ENCODE measurements at regions not wholly inside any gene's neighbourhood (a gene's known extent, or its start where the extent isn't known, plus 50 kb on each side); places are given as distances from the start of the nearest gene placed in this dataset.

DNA sequence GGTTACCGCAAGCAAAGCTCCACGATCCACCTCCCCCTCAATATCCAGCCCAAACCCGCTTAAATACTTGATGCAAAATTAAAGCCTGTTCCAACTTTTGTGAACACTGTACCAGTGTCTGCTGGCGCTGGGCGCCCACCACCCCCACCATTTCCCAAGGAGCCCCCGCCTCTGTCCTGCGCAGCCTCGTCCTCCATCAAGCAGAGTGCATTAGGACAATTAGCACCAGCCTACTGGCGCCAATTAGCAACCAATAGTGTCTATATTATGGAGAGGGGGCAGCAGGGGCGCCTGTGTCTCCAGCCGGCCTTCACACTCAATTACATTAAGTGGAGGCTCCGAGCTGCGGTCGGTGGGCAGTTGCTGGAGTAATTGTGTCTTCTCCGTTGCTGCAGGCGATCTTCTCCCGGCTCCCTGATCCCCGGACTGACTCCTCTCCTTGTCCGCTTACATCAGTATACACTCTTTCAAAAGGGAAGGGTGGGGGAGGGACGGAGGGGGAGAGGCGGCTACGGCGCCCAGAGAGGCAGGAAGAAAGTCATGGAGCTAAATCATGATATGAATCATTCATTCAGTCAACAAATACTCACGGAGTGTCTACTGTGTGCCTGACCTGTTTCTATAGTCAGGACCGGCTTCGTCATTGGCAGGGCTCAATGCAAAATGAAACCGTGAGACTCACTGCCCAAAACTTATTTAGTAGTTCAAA lies 707.3 kb downstream of the MED13L start:
- no peak for DNase-seq

DNA sequence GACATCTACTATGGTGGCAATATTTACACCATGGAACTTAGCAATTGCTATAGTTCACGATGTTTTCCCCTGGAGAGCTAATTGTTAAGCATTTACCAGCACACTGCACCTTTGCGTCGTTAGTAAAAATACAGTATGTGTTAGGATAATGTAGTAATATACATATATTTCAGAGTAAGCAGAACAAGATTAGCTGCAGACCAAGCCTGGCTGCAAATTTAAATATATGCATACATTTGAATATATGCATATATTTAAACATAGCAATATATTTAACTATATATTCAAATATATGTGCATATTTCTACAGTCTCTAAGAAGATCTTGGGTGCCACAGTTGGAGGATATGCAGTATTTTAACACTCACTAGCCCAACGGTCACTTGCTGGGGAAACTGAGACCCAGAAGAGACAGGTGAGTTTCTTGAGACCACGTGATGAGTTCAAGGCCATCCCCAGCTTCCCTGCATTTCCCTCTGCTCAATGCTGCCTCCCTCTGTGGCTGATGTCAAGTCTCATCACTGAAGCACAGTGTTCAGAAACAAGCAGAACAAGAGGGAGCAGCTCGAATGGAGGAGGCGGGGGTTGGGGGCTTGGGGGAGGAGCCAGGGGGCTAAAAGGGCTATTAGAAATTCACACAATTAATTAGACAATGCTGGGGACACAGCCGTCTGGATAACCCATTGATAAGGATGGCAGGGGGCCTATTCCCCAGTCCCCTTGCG lies 708.0 kb downstream of the MED13L start:
- no peak for DNase-seq

DNA sequence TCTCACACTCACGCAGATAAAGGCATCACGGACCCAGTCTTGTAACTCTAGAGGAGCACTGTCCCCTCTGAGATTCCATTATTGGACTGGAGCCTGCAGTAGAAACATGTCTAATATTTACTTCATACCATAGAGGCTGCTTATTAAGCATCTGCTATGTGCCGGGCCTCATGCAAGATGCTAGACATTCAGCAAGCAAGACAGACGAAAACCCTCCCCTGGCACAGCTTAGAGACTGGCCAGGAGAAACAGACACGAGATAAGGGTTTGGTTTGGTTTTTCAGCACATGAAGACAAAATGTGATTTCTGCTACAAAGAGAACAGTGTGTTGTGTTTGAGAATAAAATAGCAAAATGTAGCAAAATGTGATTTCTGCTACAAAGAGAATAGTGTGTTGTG lies 719.2 kb downstream of the MED13L start:
- no peak for DNase-seq

DNA sequence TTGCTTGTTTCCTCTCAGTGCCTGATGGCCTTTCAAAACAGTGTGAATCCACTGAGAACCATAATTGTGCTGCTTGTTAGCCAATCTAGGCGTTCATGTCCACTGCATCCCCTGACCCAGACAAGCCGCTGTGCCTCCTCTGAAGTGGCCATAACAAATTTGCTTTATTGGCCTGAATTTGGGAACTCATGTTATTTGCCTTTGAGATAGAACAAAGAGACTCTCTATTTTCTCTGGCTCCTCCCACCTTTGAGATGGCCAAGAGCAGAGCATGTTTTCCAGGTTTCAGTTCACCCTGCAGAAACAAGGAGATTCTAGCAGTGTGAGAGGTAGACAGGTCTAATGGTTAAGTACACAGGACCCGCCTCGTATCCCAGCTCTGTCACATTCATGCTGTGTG lies 723.9 kb downstream of the MED13L start:
- no peak for DNase-seq

DNA sequence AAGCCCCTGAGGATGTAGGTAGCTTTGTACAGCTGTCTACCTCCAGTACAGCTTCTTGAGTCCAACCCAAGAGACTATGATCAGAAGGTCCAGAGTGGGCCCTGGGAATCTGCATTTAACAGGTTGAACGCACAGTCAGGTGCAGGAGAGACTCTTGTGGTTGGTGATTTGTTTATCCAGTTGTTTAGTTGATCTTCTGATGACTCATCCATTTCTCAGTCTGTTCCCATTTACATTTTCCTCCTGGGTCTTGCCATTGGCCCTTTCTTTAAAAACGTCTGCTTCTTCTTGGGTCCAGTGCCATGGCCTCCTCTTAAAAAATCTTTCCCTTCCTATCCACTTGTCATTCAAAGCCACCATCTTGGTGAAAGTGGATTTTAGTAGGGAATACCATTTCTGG lies 734.2 kb downstream of the MED13L start:
- DNase-seq, result no peak

DNA sequence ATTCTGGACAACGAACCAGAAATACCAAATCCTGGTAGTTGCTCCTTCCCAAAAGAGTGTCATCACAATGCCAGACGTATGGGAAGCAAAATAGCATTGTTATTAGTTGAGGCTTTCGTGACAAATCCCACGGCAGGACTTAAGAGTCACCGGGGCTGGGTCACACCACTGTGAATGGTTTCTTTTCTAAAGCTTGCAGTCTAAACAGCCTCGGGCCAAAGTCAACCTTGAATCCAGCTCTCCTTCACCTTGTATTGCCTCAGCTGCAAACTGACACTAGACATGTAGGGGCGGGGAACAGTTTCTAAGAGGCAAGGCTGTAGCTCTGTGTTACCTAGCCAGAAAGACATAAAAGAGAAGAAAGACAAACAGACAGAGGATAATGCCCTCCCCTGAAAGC lies 734.8 kb downstream of the MED13L start:
- no peak for DNase-seq

DNA sequence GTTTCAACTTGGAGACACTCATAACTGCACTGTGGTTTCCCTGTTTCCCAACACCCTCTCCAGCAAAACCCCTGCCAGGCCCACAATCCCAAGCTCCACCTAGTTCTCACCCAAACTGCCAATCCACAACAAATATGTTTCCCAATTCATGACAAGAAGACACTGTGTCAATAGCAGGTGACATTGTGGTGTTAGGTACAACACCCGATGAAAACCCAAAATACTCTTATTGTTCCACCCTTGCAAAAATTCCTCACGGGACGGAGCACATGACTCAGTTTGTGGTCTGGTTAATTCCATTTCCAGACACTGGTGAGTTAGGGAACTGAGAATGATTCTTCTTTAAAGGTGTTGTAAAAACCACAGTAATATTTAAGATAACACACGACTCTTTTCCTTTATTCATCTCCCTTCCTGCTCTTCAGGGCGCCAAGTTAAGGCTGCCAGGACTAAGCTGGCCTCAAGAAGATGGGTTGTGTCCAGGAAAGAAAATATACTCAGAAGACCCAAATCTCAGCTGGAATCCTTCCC lies 735.5 kb downstream of the MED13L start:
- no peak for DNase-seq

DNA sequence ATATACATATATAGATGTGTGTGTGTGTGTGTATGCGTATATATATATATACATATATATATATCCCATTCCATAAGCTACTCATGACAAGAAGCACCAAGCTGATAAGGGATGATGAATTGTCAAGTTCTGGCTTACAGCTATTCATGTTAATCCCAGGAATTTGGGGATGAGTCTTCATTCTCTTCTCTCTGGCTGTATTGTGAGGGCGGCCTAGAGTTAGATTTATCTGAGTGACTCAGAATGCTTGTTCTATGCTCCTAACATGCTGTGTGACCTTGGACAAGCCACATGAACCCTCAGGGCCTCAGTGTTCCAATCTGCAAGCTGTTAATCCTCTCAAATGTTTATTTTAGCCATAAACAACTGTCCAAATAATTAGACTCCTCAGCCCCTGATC lies 749.0 kb downstream of the MED13L start:
- DNase-seq, result no peak

DNA sequence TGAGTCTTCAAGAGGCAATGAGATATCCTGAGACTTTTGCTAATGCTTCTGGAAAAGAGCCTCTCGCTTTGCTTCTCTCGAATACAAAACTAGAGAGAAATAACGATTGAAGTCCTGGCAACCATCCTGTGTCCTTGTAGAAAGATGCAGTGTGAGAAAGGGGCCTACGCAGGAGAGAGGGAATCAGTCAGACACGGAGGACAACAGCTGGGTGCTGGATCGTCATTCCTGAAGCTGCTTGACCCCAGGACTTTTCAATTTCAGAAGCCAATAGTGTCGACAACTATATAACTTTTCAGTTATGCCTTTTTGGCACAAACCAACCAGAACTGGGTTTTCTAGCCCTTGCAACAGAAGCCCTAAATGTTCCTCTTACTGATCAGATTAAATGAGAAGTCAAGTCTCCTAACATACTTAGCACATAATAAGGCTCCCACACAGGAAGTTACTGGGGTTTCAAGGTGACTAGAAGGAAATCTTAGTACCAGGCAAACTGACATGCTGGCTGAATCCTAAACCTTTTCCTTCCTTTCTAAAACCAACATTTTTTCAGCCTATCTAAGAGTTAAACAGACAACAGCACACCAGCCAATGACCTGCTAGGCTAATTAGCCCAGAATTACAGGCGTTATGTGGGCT lies 755.6 kb downstream of the MED13L start:
- no peak for DNase-seq

DNA sequence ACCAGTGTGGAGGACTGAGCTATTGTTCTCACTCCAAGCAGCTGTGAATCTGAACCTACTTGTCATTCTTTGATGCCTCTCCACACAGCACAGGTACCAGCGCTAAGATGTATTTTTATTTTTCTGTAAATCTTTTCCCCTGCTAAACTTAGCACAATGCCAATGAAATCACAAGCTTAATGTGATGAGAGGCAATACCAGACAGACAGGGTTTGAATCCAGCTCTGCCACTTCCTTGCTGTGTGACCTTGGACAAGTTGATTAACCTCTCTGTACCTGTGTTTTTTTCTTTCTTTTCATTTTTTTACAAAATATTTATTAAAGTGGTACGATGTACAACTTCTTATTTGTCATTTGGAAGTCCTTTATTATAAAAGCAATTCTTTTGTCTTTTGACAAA lies 757.6 kb downstream of the MED13L start:
- no peak for DNase-seq

DNA sequence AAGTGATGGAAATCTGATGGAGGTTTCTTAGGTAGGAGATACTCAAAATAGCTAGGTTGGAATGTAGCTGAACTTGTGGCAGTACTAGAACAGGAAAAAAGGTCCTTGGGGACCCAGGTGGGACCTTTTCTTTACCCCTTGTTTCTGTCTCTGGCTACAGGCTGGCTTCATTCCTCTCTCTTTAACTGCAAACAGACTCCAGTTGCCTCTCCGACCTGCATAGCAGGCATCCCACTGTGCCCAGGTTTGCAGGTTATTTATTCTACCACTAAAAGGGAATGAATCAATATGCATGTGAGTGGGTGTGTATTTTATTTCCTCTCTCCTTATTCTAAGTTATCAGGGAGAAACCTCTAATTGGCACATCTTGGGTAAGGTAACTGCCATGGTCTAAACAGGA lies 758.1 kb downstream of the MED13L start:
- no peak for DNase-seq

DNA sequence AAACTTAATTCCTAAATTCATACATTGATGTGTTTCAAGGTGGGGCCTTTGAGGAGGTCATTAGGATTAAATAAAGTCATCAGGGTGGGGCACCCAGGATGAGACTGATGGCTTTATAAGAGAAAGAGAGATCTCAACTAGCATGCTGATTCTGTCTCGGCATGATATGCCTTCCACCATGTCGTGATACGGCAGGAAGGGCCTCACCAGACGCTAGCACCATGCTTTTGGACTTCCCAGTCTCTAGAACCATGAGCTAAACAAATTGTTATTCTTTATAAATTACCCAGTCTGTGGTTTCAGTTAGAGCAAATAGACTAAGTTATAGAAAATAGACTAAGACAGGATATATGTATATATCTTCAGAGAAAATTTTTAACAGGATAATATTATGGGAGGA lies 759.6 kb downstream of the MED13L start:
- no peak for DNase-seq

DNA sequence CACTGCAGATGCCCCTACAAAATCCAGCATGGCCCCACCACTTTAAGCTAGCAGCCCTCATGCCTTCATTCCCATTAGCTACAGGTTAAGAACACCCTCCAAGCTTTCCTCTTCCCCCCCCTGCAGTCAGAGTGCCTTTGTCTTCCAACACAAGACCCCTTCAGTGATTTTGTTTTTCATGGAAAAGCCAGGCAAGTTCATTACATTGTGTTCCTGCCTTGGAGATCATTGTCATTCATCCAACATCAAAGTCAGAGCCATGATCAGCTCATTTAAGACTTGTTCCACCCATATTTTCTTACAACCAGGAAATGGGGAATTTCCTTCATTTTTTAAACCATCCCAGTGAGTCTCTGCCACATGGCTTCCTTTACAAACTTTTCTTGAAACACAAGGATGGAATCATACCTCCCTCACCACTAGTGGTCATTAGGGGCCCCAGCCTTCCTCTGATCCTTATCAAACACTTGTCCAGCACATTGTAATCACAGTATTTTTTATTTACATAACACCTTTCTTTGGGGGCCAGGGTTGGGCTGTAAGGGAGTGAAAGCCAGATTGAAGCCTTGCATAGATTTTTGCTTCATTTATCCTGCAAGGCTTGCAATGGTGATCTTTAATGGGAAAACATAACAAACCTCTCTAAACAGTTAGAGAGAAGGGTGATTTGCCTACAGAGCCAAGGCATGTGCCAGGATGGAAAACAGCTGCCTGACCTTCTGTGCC lies 765.3 kb downstream of the MED13L start:
- no peak for DNase-seq

DNA sequence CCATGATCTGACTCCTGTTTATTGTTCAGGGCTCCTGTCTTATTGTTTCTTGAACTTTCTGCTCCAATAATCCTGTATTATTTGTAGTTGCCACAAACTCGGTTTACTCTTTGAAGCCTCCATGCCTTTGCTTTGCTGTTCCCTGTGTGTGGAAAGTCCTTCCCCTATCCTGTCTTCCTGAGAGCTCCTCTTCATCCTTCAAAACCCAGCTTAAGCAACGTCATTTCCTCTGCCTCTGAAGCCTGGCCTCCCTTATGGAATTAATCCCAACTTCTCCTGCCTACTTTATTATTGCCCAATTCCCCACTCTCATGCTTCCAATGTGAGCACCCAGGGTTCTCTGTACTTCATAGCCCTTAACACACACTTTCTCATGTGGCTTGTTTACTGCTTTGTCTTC lies 766.2 kb downstream of the MED13L start:
- DNase-seq, result no peak

DNA sequence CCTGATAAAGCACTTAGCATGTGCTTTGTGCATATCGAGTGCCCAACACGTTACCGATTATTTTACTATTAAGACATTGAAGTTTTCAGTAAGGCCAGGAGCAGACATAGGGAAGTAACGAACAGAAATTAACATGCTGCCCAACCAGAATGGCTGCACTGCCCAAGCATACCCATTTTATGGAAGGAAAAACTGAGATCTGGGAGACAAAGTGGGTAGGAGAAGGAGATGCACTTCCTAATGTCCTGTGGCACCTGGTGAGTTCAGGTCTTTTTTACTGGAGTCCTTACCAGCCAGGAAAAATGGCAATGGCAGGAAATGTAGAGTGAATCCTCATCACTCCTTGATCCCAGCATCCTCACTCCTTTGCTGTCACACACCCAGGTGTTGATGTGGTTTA lies 768.5 kb downstream of the MED13L start:
- no peak for DNase-seq

DNA sequence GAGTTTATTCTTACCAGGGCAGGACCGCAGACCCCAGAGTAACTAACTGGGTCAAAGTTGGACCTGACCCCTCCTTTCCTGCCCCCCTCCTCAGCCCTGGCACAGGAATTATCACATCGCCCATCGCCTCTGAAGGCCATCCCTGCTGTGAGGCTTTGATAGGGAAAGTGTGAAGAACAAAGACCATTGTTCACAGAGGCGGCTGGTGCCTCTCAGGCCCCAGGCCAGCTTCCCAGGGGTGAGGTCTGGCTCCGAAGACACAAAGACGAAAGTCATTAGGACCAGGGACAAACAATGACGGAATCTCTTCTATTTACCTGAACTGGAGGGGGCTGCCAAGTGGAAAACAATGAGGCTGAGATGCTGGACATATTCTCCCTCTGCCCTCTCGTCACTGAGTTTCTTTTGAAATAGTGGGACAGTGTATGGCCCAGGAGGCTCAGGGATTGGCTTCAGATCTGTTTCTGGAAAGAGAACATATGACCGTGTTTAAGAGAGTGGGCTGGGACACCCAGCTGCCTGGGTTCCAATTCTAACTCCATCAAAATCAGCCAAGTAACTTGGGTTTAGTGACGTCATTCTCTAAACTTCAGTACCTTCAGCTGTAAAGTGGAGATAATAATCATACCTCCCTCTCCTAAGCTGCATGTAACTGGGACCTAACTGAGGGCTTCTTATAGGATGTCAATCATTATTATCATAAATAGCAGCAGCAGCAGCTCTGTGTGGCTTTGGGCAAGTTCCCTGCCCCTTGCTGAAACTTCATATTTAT lies 769.4 kb downstream of the MED13L start:
- no peak for DNase-seq

DNA sequence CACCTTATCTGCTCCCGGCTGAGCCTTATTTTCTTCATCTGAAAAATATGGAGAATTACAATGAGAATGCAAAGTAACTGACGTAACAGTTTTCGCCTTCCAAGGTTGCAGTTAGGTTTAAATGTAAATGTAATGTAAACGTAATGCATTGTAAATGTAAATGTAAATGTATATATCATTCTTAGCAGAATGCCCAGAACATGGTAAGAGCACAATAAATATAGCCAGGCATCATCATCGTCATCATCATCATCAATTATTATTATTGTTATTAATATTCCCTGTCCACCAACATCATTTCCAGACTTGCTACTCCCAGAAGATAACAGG lies 770.0 kb downstream of the MED13L start:
- no peak for DNase-seq

DNA sequence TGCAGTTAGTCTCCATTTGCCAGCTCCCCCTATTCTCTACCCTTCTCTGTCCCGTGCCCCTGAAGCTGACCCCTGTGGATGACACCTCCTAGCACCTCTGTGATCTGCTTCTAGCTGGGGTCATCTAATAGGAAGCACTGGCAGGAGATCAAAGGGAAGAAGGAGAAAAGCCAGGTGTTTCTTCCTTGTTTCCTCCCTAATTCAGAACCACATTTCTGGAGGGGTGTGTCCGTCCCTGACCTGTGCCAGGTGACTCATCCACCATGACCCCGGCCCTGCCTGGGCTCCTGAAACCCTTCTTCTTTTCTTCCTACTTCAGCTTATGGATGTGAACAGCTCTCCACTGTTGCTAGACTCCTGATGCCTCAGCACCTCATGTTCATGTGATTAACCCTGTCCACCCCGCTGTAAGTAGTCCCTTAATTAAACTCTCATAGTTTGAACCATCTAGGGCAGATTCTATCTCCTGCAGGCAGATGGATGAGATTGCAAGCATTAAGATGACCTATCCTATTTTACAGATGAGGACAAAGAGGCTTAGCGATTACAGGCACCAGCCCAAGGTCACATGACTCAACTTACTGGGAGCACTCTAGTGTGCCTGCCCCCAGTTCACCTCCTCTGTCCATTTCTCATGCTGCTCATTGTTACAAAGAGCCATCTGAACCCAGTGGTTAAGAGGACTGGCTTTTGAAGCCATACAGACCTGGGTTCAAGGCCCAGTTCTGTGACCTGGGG lies 770.5 kb downstream of the MED13L start:
- DNase-seq, result no peak

DNA sequence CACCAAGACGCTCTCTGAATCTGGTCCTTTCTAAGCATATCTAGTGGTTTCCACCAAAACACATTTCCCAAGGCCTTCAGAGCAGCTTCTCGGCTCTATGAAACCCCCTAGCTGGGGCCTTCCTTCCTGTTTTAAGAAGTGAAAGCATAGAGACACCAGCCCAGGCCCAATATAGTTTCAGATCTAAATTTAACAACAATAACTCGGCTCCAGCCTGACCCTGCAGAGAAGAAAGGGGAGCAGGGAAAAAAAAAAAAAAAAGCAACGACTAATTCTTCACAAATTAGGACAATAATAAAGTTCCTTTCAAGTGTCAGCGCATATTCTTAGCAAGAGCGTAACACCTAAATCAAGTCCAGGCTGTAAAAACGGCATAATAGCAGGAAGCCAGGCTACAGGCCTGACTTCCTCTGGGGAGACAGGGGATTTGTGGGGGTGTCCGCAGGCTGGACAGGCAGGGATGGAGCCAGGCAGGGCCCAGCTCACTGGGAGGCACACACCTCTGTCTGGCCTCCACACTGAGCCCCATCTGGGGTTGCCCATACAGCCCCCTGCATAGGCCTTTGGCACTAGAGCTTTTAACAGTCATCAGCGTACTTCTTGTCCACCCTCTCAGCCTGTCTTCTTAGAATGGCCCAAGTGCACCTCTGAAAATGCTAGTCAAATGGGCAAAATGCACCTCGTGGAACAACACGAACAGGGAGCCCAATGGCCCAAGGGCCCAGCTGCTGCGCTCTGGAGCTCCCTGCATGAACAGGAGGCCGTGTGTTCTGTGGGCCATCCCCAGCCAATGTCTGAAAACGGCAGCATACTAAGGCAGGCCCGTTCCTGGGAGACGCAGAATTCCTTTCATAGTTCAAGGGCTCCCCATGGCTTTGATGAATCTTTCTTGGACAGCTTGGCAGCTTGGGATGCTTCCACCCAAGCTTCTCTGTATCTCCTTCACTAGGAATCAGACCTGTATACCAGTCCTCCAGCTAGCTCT lies 772.9 kb downstream of the MED13L start:
- no peak for DNase-seq

DNA sequence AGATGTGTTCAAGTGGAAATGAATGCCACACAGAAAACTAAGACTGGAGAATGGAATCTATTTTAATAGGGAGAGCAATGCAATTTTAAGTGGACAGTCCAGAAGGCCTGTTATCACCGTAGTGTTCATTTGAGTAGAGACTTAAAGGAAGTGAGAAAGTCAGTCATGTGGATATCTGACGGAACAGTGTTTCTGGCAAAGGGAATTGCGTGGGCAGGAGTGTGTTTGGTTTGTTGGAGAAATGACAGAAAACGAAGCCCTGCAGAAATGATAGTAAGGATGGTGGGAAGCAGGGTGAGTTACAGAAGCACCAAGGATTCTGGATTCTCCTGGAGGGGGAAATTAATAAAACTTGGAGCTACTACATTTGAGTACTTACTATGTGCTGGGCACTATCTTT lies 776.6 kb downstream of the MED13L start:
- no peak for DNase-seq

DNA sequence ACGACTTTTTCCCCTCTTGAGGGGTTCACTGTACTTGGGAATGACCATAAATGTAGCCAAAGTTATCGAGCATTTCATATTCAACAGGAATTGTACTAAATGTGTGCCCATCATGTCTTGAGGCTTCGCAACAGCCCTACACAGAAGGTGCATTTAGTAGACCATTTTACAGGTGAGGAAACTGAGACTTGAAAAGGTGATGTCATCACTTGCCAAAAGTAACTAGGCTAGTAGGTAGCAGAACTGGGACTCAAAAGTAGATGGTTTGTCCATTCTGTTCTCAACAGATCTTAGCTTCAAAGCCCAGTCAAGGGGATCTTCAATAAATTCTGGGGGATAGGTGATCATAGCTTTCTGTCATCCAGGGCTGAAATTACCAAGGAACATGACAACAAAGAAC lies 782.2 kb downstream of the MED13L start:
- DNase-seq, result no peak
